Stimulated activated CD4-positive, alpha-beta T cell treated with anti-CD3 and anti-CD28 coated beads, TNF-alpha, amount 100 ng/mL, for 4 hours (primary cell): ENCODE measurements at regions not wholly inside any gene's neighbourhood (a gene's known extent, or its start where the extent isn't known, plus 50 kb on each side); places are given as distances from the start of the nearest gene placed in this dataset.

Experiments
- DNase-seq, 3 experiments: peaks; one replicate each; pipeline ENCODE4 v3.0.0-alpha.2; 2020; ENCODE audit warnings: low read depth in 3 of 3

GRCh38 chr15:93278006-93278405 lies 189.0 kb upstream of the RGMA start:
- DNase-seq: no peak

- DNase-seq: no peak
Observed at GRCh38 chr15:93274257-93274656, 185.2 kb upstream of the RGMA start.

- DNase-seq: no peak
Observed at GRCh38 chr15:93271871-93272270, 182.9 kb upstream of the RGMA start.

GRCh38 chr15:93270937-93271467 lies 182.0 kb upstream of the RGMA start:
- no peak for DNase-seq

GRCh38 chr15:93268066-93268465 lies 179.1 kb upstream of the RGMA start:
- DNase-seq: no peak

- no peak for DNase-seq
Observed at GRCh38 chr15:93266291-93266690, 177.3 kb upstream of the RGMA start.

- no peak for DNase-seq
Observed at GRCh38 chr15:93265111-93265556, 176.1 kb upstream of the RGMA start.

GRCh38 chr15:93261845-93262244 lies 172.8 kb upstream of the RGMA start:
- no peak for DNase-seq

- no peak for DNase-seq
Observed at GRCh38 chr15:93257920-93258319, 168.9 kb upstream of the RGMA start.

- DNase-seq: no peak
Observed at GRCh38 chr15:93253681-93254080, 164.7 kb upstream of the RGMA start.

- no peak for DNase-seq
Observed at GRCh38 chr15:93252780-93253179, 163.8 kb upstream of the RGMA start.

- DNase-seq: no peak
Observed at GRCh38 chr15:93250950-93251349, 161.9 kb upstream of the RGMA start.

GRCh38 chr15:93250209-93250608 lies 161.2 kb upstream of the RGMA start:
- no peak for DNase-seq

- DNase-seq: no peak
Observed at GRCh38 chr15:93249623-93250022, 160.6 kb upstream of the RGMA start.

GRCh38 chr15:93247466-93248121 lies 158.6 kb upstream of the RGMA start:
- DNase-seq: no peak

GRCh38 chr15:93246266-93247242 lies 157.5 kb upstream of the RGMA start:
- DNase-seq: no peak

- DNase-seq: no peak
Observed at GRCh38 chr15:93245661-93246042, 156.6 kb upstream of the RGMA start.

- no peak for DNase-seq
Observed at GRCh38 chr15:93244696-93245660, 156.0 kb upstream of the RGMA start.

- DNase-seq: no peak
Observed at GRCh38 chr15:93243573-93243972, 154.6 kb upstream of the RGMA start.

GRCh38 chr15:93241696-93242585 lies 152.9 kb upstream of the RGMA start:
- no peak for DNase-seq

GRCh38 chr15:93239993-93240392 lies 151.0 kb upstream of the RGMA start:
- no peak for DNase-seq
